ENCODE measurements at regions not wholly inside any gene's neighbourhood (a gene's known extent, or its start where the extent isn't known, plus 50 kb on each side); places are given as distances from the start of the nearest gene placed in this dataset.
A peak's percentile ranks its signal among the peaks of the same experiment; 100 is the strongest.

GRCh38 chr4:120977435-120977997 is 55.0 kb upstream of the PRDM5 start:
- ATAC-seq (peak; percentile 72), DNase-seq (peak; percentile 33)
- no peaks in the 10 kb centered on the region for H3K36me3 Mint-ChIP-seq (ENCODE audit: low read depth)
- no peak overlapping the region for H3K4me3 Mint-ChIP-seq
- H3K27ac Mint-ChIP-seq = no peak overlapping the region
- CTCF ChIA-PET = interaction anchor here (0.6 to 1.6 kb wide), 15 partner anchors 11 to 821 kb away, joined by 3 to 6 read pairs (median 4); no protein-coding TSS in a partner anchor
- POLR2A ChIA-PET = no interaction called here
- no peaks in the 10 kb centered on the region for H3K4me1 Mint-ChIP-seq (ENCODE audit: low read depth)
- no peaks in the 10 kb centered on the region for H3K9me3 Mint-ChIP-seq (ENCODE audit: insufficient read depth)
- no peaks in the 10 kb centered on the region for H3K27me3 Mint-ChIP-seq (ENCODE audit: low read depth)

- DNase-seq (no peak), ATAC-seq (no peak)
- H3K9me3 Mint-ChIP-seq (ENCODE audit: insufficient read depth) = no peaks in the 10 kb centered on the region
- no peaks in the 10 kb centered on the region for H3K36me3 Mint-ChIP-seq (ENCODE audit: low read depth)
- ChIA-PET CTCF (no interaction called here), POLR2A (no interaction called here)
- no peak overlapping the region for H3K4me3 Mint-ChIP-seq
- no peak overlapping the region for H3K27ac Mint-ChIP-seq
- H3K27me3 Mint-ChIP-seq (ENCODE audit: low read depth) = no peaks in the 10 kb centered on the region
- H3K4me1 Mint-ChIP-seq (ENCODE audit: low read depth) = no peaks in the 10 kb centered on the region
Measured at GRCh38 chr4:120973207-120973606, 50.7 kb upstream of the PRDM5 start.

All from activated CD8-positive, alpha-beta T cell treated with anti-CD3 and anti-CD28 coated beads, Interleukin-2, amount 10 ng/mL, durations not matched to agents 7 days and 5 days (primary cell).